Small intestine (tissue), 7 donors: ENCODE measurements at regions not wholly inside any gene's neighbourhood (a gene's known extent, or its start where the extent isn't known, plus 50 kb on each side); places are given as distances from the start of the nearest gene placed in this dataset.

Experiments used
- DNase-seq, 2 donors: peaks; one replicate each; pipeline versions ENCODE4 v3.0.0 to v3.0.0-alpha.2; 2013
- FAIRE-seq: peaks from 2 replicates; lab custom pipeline; 2012; peaks lifted over from hg19 to GRCh38; lab: Jason Lieb, UNC
- H3K27ac ChIP-seq, 3 donors: one replicate each; pipeline ENCODE4 v1.5.1; 2013; ENCODE audit warnings: low read length in 2 of 3, mild to moderate bottlenecking in 2 of 3, control low read depth in 1 of 3, inconsistent platforms in 1 of 3, low read depth in 1 of 3, moderate library complexity in 1 of 3
- H3K27me3 ChIP-seq, 3 donors: one replicate each; pipeline ENCODE4 v1.6.1; 2013; ENCODE audit warnings: low read length in 3 of 3, inconsistent platforms in 1 of 3; ENCODE audit not compliant: control insufficient read depth in 3 of 3, insufficient read depth in 3 of 3
- H3K36me3 ChIP-seq, 3 donors: one replicate each; pipeline ENCODE4 v1.6.1; 2013; ENCODE audit warnings: low read length in 3 of 3, inconsistent platforms in 1 of 3, low read depth in 1 of 3, mild to moderate bottlenecking in 1 of 3, moderate library complexity in 1 of 3; ENCODE audit not compliant: control insufficient read depth in 3 of 3, insufficient read depth in 2 of 3
- H3K4me1 ChIP-seq, 3 donors: one replicate each; pipeline ENCODE4 v1.6.1; 2013; ENCODE audit warnings: low read length in 2 of 3, inconsistent platforms in 1 of 3, low read depth in 1 of 3, mild to moderate bottlenecking in 1 of 3, moderate library complexity in 1 of 3; ENCODE audit not compliant: control insufficient read depth in 3 of 3, insufficient read depth in 2 of 3
- H3K4me3 ChIP-seq, 3 donors: one replicate each; pipeline ENCODE4 v1.5.1; 2013; ENCODE audit warnings: low read length in 3 of 3, control low read depth in 1 of 3, inconsistent platforms in 1 of 3, low read depth in 1 of 3, mild to moderate bottlenecking in 1 of 3, moderate library complexity in 1 of 3
- H3K9me3 ChIP-seq, 2 donors: one replicate each; pipeline ENCODE4 v1.6.1; 2013; ENCODE audit warnings: low read depth in 1 of 2, low read length in 1 of 2; ENCODE audit not compliant: control insufficient read depth in 2 of 2, insufficient read depth in 1 of 2
- WGBS, 3 donors: extraction: QIAGEN DNeasy Blood & Tissue Kit; methylation state at CpG; one replicate each; pipeline ENCODE4 v1.1.7; 2013; 5-methylcytosine and 5-hydroxymethylcytosine counted together
- donor health status: healthy with polysubstance abuse.
- donor health status: control.
- donor health status: control.
- donor health status: Bipolar disorder and iron deficiency.
- donor health status: healthy.

- Histone ChIP-seq H3K36me3 (no peaks in the 10 kb centered on the region), H3K4me1 (peaks cover 0 to 24% (median 3%) of the 10 kb centered on the region in 3 donors), H3K27ac (no peak overlapping the region), H3K4me3 (no peak overlapping the region), H3K27me3 (peaks cover 6 to 96% (median 63%) of the 10 kb centered on the region in 3 donors), H3K9me3 (peaks cover 0 to 3% of the 10 kb centered on the region in 2 donors)
- 12 to 25% (median 20%) methylated on average over 46 to 47 of the region's 47 CpGs for WGBS, 3 donors
- peak in 1 of 2 donors; percentile 48 for DNase-seq
- no peak for FAIRE-seq
Measured at GRCh38 chr7:25858525-25859411, 293.2 kb upstream of the NFE2L3 start.

GRCh38 chr7:25859412-25860274 is 292.4 kb upstream of the NFE2L3 start:
- H3K27me3 ChIP-seq, result peaks cover 6 to 87% (median 57%) of the 10 kb centered on the region in 3 donors
- 16 to 35% (median 28%) methylated on average over 19 of the region's 19 CpGs for WGBS, 3 donors
- no peak overlapping the region for H3K4me3 ChIP-seq
- H3K9me3 ChIP-seq, result peaks cover 0 to 3% of the 10 kb centered on the region in 2 donors
- no peaks in the 10 kb centered on the region for H3K36me3 ChIP-seq
- FAIRE-seq, result no peak
- no peak overlapping the region for H3K27ac ChIP-seq
- peaks cover 0 to 24% (median 3%) of the 10 kb centered on the region in 3 donors for H3K4me1 ChIP-seq
- DNase-seq, result peak in 1 of 2 donors; percentile 31

GRCh38 chr7:25860275-25861163 is 291.5 kb upstream of the NFE2L3 start:
- peaks cover 0 to 24% (median 3%) of the 10 kb centered on the region in 3 donors for H3K4me1 ChIP-seq
- H3K9me3 ChIP-seq, result no peaks in the 10 kb centered on the region
- FAIRE-seq (no peak), DNase-seq (peak in 1 of 2 donors; percentile 56)
- WGBS, 3 donors, result 7 to 15% (median 14%) methylated on average over 36 of the region's 36 CpGs
- no peaks in the 10 kb centered on the region for H3K36me3 ChIP-seq
- peaks cover 6 to 79% (median 53%) of the 10 kb centered on the region in 3 donors for H3K27me3 ChIP-seq
- H3K27ac ChIP-seq, result no peak overlapping the region
- H3K4me3 ChIP-seq, result no peak overlapping the region

GRCh38 chr7:25861164-25861496 is 290.9 kb upstream of the NFE2L3 start:
- WGBS, 3 donors, result 11 to 26% (median 23%) methylated on average over 7 of the region's 7 CpGs
- DNase-seq (peak in 1 of 2 donors; percentile 27), FAIRE-seq (no peak)
- Histone ChIP-seq H3K4me3 (no peak overlapping the region), H3K9me3 (no peaks in the 10 kb centered on the region), H3K36me3 (no peaks in the 10 kb centered on the region), H3K27me3 (peaks cover 7 to 77% (median 51%) of the 10 kb centered on the region in 3 donors), H3K4me1 (peaks cover 0 to 24% (median 3%) of the 10 kb centered on the region in 3 donors), H3K27ac (no peak overlapping the region)

- DNase-seq (peak in 1 of 2 donors; percentile 34), FAIRE-seq (no peak)
- H3K27ac ChIP-seq, result no peak overlapping the region
- WGBS, 3 donors, result 3 to 6% (median 4%) methylated on average over 15 of the region's 15 CpGs
- peaks cover 0 to 19% (median 3%) of the 10 kb centered on the region in 3 donors for H3K4me1 ChIP-seq
- H3K36me3 ChIP-seq, result no peaks in the 10 kb centered on the region
- H3K27me3 ChIP-seq, result peaks cover 8 to 74% (median 48%) of the 10 kb centered on the region in 3 donors
- H3K9me3 ChIP-seq, result no peaks in the 10 kb centered on the region
- H3K4me3 ChIP-seq, result peak overlapping the region in 1 of 3 donors; percentile 34
Measured at GRCh38 chr7:25861601-25862260, 290.3 kb upstream of the NFE2L3 start.

- DNase-seq, result peak; percentile 94 to 98
- H3K4me1 ChIP-seq, result peaks cover 0 to 14% (median 3%) of the 10 kb centered on the region in 3 donors
- FAIRE-seq, result no peak
- H3K27me3 ChIP-seq, result peaks cover 8 to 67% (median 43%) of the 10 kb centered on the region in 3 donors
- H3K36me3 ChIP-seq, result no peaks in the 10 kb centered on the region
- no peak overlapping the region for H3K27ac ChIP-seq
- H3K9me3 ChIP-seq, result no peaks in the 10 kb centered on the region
- WGBS, 3 donors, result 0 to 1% (median 1%) methylated on average over 43 to 45 of the region's 45 CpGs
- peak overlapping the region in 1 of 3 donors; percentile 34 for H3K4me3 ChIP-seq
Measured at GRCh38 chr7:25862261-25863004, 289.6 kb upstream of the NFE2L3 start.
